KOPT-K1 (cell line): ENCODE measurements at regions not wholly inside any gene's neighbourhood (a gene's known extent, or its start where the extent isn't known, plus 50 kb on each side); places are given as distances from the start of the nearest gene placed in this dataset.

Source experiments
- H3K27ac ChIP-seq: fragments of 200-600 bp; sonication (generic); 2 replicates; pipeline ENCODE4 v1.5.1; 2016; ENCODE audit warnings: antibody characterized with exemption, mild to moderate bottlenecking, low read depth, low read length; ENCODE audit not compliant: poor library complexity, severe bottlenecking
- H3K36me3 ChIP-seq: fragments of 200-600 bp; sonication (generic); 2 replicates; pipeline ENCODE4 v1.5.1; 2017; ENCODE audit warnings: antibody characterized with exemption, mild to moderate bottlenecking, low read length, moderate library complexity; ENCODE audit not compliant: insufficient read depth
- H3K9me3 ChIP-seq: fragments of 200-600 bp; sonication (generic); 2 replicates; pipeline ENCODE4 v1.5.1; 2017; ENCODE audit warnings: antibody characterized with exemption, low read length, mild to moderate bottlenecking; ENCODE audit not compliant: insufficient read depth, poor library complexity, severe bottlenecking

GRCh38 chr3:36215241-36215640, 165.1 kb upstream of the STAC start:
- H3K27ac ChIP-seq: no peak overlapping the region
- no peaks in the 10 kb centered on the region for H3K36me3 ChIP-seq
- H3K9me3 ChIP-seq: no peaks in the 10 kb centered on the region

DNA sequence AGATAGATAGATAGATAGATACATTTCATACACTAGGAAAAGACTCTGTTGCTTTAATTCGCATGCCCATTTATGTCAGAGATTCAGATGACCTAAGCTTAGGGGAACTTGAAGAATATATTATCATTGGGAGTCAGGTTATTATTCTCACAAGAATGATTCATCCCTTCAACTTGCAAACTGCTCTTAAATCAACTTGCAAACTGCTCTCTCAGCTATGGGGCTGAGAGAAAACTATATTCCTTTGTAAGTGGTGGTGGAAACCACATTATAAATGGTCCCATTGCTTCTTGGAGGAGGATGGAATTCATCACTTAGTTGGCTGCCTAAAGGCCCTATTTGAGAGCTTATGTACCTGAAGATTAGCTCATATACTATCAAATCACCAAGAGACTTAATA, 160.9 kb upstream of the STAC start:
- Histone ChIP-seq H3K36me3 (no peaks in the 10 kb centered on the region), H3K27ac (no peak overlapping the region), H3K9me3 (no peaks in the 10 kb centered on the region)

- Histone ChIP-seq H3K9me3 (no peaks in the 10 kb centered on the region), H3K36me3 (no peaks in the 10 kb centered on the region), H3K27ac (no peak overlapping the region)
Measured at GRCh38 chr3:36220173-36220572, 160.1 kb upstream of the STAC start.

- H3K9me3 ChIP-seq: no peaks in the 10 kb centered on the region
- H3K36me3 ChIP-seq: no peaks in the 10 kb centered on the region
- no peak overlapping the region for H3K27ac ChIP-seq
Measured at GRCh38 chr3:36221975-36222374, 158.3 kb upstream of the STAC start.

- Histone ChIP-seq H3K27ac (no peak overlapping the region), H3K9me3 (no peaks in the 10 kb centered on the region), H3K36me3 (no peaks in the 10 kb centered on the region)
Measured at GRCh38 chr3:36227980-36228379, 152.3 kb upstream of the STAC start.

DNA sequence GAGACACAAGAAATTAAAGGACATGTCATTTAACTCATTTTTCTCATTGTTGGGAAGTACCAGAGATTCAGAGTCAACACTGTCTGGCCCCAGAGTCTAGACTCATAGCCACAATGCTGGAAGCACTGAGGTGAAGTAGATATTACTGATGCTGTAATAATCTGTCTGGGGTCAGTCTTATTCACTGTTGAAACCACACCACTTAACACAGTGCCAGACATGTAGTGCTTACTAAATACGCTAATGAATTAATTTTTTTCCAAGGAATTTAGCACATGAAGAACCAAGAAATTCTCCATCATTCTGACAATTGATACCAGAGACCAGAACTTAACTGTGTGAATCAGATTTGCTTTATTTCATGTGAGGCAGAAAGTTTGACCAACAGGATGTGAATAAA, 150.8 kb upstream of the STAC start:
- Histone ChIP-seq H3K36me3 (no peaks in the 10 kb centered on the region), H3K27ac (no peak overlapping the region), H3K9me3 (no peaks in the 10 kb centered on the region)

GRCh38 chr3:36232797-36233489, 147.4 kb upstream of the STAC start:
- no peak overlapping the region for H3K27ac ChIP-seq
- no peaks in the 10 kb centered on the region for H3K9me3 ChIP-seq
- H3K36me3 ChIP-seq: no peaks in the 10 kb centered on the region

- Histone ChIP-seq H3K27ac (no peak overlapping the region), H3K36me3 (no peaks in the 10 kb centered on the region), H3K9me3 (no peaks in the 10 kb centered on the region)
Measured at GRCh38 chr3:36244728-36245127, 135.6 kb upstream of the STAC start.

GRCh38 chr3:36248374-36248773, 131.9 kb upstream of the STAC start:
- Histone ChIP-seq H3K36me3 (no peaks in the 10 kb centered on the region), H3K9me3 (no peaks in the 10 kb centered on the region), H3K27ac (no peak overlapping the region)

DNA sequence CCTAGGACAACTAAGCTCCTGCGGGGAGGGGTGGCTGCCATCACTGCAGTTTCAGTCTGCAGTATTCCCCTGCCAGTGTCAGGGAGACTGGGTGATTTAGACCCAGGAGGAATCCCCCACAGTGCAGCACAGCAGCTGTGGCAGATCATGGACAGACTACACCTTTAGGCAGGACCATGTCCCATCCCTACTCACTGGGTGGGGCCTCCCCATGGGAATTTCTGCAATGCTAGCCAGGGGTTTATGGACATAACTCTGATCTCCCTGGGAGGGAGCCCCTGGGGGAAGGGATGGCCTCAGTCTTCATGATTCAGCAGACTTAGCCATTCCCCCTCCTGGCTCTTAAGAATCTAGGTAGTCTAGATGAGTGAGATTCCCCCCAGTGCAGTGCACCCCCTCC, 130.1 kb upstream of the STAC start:
- no peaks in the 10 kb centered on the region for H3K9me3 ChIP-seq
- H3K36me3 ChIP-seq: no peaks in the 10 kb centered on the region
- no peak overlapping the region for H3K27ac ChIP-seq

DNA sequence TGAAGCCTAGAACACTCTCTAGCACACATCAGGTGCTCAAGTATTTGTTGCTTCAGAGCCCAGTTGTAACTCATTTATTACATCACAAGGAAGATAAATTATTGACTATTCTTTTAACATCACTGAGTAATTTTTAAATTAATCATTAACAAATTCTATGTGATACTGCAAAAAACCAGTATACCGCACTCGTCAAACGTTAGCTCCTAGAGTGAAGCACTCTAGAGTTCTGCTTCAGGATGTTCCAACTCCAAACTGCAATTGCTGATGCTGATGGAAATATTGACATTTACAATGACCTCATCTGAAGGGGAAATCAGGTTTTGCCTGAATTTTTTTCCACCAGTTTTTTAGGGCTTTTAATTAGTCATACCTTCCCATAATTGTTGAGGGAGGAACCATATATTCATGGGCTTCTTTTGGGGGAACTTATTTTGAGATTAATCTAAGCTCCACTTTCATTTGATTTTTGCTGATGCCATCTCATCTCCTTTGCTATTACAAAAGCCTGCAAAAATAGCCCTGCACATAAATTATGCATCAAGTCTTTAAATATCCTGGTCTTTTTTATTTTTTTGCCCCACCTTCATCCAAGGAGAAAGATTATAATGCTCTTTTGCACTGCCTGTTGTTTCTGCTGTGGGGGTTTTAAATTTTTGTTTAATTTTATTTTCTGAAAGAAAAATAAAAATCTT, 123.0 kb upstream of the STAC start:
- no peaks in the 10 kb centered on the region for H3K9me3 ChIP-seq
- no peak overlapping the region for H3K27ac ChIP-seq
- no peaks in the 10 kb centered on the region for H3K36me3 ChIP-seq

- H3K36me3 ChIP-seq: no peaks in the 10 kb centered on the region
- no peak overlapping the region for H3K27ac ChIP-seq
- H3K9me3 ChIP-seq: no peaks in the 10 kb centered on the region
Measured at GRCh38 chr3:36258421-36258820, 121.9 kb upstream of the STAC start.

DNA sequence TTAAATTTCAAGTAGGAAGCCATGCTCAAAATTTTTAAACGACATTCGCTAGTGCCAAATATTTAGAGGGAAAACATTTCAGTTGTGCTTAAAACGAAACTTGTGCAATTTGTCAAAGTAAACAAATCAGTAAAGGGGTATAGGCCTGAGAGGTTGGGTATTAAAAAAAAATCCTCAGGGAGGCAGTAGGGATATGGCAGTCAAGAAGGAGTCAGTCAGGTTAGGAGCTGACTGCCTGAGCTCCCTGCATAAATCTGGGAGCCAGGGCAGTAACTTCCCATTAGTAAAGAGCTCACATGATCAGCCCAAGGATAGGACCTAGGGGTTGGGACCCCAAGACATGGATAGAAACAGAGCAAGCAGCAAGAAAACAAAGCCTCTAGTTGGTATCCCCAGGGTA, 120.7 kb upstream of the STAC start:
- H3K27ac ChIP-seq: no peak overlapping the region
- no peaks in the 10 kb centered on the region for H3K9me3 ChIP-seq
- no peaks in the 10 kb centered on the region for H3K36me3 ChIP-seq

DNA sequence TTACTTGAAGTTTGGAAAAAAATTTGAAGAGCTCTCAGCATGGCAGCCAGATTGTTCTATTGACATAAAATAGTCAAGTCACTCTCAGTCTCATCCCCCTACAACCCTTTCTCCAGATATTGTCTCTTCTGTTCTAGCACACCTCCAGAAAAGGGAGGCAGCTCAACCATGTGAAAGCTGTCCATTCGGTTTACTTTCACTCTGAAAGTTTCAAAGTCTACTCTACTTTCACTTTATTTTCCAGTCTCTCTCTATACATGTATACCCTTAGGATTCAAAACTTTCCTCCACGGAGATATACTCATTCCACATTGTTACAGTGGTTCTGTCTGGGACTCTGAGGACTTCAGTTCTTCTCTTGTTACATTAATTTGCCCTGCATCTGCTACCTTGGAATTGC, 111.0 kb upstream of the STAC start:
- no peak overlapping the region for H3K27ac ChIP-seq
- no peaks in the 10 kb centered on the region for H3K36me3 ChIP-seq
- no peaks in the 10 kb centered on the region for H3K9me3 ChIP-seq

GRCh38 chr3:36282766-36283165, 97.5 kb upstream of the STAC start:
- no peak overlapping the region for H3K27ac ChIP-seq
- H3K36me3 ChIP-seq: no peaks in the 10 kb centered on the region
- no peaks in the 10 kb centered on the region for H3K9me3 ChIP-seq

- no peak overlapping the region for H3K27ac ChIP-seq
- no peaks in the 10 kb centered on the region for H3K36me3 ChIP-seq
- no peaks in the 10 kb centered on the region for H3K9me3 ChIP-seq
Measured at GRCh38 chr3:36295296-36295695, 85.0 kb upstream of the STAC start.
